Suprapubic skin (tissue), 4 donors: ENCODE measurements at regions not wholly inside any gene's neighbourhood (a gene's known extent, or its start where the extent isn't known, plus 50 kb on each side); places are given as distances from the start of the nearest gene placed in this dataset.

Experiments used
- DNase-seq, 2 donors: peaks; one replicate each; pipeline ENCODE4 v3.0.0-alpha.2; 2019; ENCODE audit warnings: low spot score in 2 of 2
- H3K27ac ChIP-seq: fragments of 200-600 bp; sonication (generic); one replicate; pipeline ENCODE4 v1.5.1; 2019
- H3K27me3 ChIP-seq: fragments of 200-600 bp; sonication (generic); one replicate; pipeline ENCODE4 v1.5.1; 2019
- H3K36me3 ChIP-seq: fragments of 200-600 bp; sonication (generic); one replicate; pipeline ENCODE4 v1.5.1; 2019
- H3K4me1 ChIP-seq: fragments of 200-600 bp; sonication (generic); one replicate; pipeline ENCODE4 v1.5.1; 2019
- H3K4me3 ChIP-seq: fragments of 200-600 bp; sonication (generic); one replicate; pipeline ENCODE4 v1.5.1; 2019; ENCODE audit warnings: mild to moderate bottlenecking
- H3K9me3 ChIP-seq: fragments of 200-600 bp; sonication (generic); one replicate; pipeline ENCODE4 v1.5.1; 2019
- EP300 ChIP-seq: sonication (generic); formaldehyde crosslinking; IDR thresholded peaks from one replicate; pipeline ENCODE4 v1.6.1; 2017; ENCODE audit warnings: antibody characterized with exemption
- POLR2A ChIP-seq, 2 donors: fragments of 450-650 bp; IDR thresholded peaks; one replicate each; pipeline ENCODE4 v1.6.1; 2017; ENCODE audit warnings: antibody characterized with exemption in 2 of 2, mild to moderate bottlenecking in 2 of 2, moderate library complexity in 2 of 2
- POLR2AphosphoS5 ChIP-seq, 3 donors: sonication (generic); formaldehyde crosslinking; IDR thresholded peaks; one replicate each; pipeline ENCODE4 v1.6.1; 2017; ENCODE audit warnings: antibody characterized with exemption in 3 of 3
- WGBS: methylation state at CpG from one replicate; pipeline ENCODE4 v1.1.5; 2018; 5-methylcytosine and 5-hydroxymethylcytosine counted together
- TF ChIP-seq, protein P1 (sequence below), 2 donors: fragments of 200-600 bp in 1 of 2; fragments of 450-650 bp in 1 of 2; sonication (generic) in 1 of 2; IDR thresholded peaks; one replicate each; pipeline ENCODE4 v1.5.1; 2016 to 2019; ENCODE audit warnings: antibody characterized with exemption in 2 of 2, mild to moderate bottlenecking in 1 of 2, moderate library complexity in 1 of 2

GRCh38 chr7:22025075-22025474 lies 79.4 kb upstream of the CDCA7L start:
- TF ChIP-seq POLR2AphosphoS5 (IDR thresholded peaks at IDR 0.05) = no peak
- no peak for TF ChIP-seq POLR2A (IDR thresholded peaks at IDR 0.05)
- TF ChIP-seq, protein P1, sequence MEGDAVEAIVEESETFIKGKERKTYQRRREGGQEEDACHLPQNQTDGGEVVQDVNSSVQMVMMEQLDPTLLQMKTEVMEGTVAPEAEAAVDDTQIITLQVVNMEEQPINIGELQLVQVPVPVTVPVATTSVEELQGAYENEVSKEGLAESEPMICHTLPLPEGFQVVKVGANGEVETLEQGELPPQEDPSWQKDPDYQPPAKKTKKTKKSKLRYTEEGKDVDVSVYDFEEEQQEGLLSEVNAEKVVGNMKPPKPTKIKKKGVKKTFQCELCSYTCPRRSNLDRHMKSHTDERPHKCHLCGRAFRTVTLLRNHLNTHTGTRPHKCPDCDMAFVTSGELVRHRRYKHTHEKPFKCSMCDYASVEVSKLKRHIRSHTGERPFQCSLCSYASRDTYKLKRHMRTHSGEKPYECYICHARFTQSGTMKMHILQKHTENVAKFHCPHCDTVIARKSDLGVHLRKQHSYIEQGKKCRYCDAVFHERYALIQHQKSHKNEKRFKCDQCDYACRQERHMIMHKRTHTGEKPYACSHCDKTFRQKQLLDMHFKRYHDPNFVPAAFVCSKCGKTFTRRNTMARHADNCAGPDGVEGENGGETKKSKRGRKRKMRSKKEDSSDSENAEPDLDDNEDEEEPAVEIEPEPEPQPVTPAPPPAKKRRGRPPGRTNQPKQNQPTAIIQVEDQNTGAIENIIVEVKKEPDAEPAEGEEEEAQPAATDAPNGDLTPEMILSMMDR (IDR thresholded peaks at IDR 0.05) = no peak
- no peak for TF ChIP-seq EP300
- Histone ChIP-seq H3K4me1 (no peaks in the 10 kb centered on the region), H3K27me3 (peaks cover 11% of the 10 kb centered on the region), H3K4me3 (no peak overlapping the region), H3K27ac (no peak overlapping the region), H3K9me3 (no peaks in the 10 kb centered on the region), H3K36me3 (no peaks in the 10 kb centered on the region)
- DNase-seq = no peak
- 97% methylated on average over 2 of the region's 2 CpGs for WGBS

GRCh38 chr7:22019931-22020330 lies 74.2 kb upstream of the CDCA7L start:
- peaks cover 5% of the 10 kb centered on the region for H3K27me3 ChIP-seq
- WGBS = 87% methylated on average over 3 of the region's 3 CpGs
- no peaks in the 10 kb centered on the region for H3K9me3 ChIP-seq
- no peaks in the 10 kb centered on the region for H3K36me3 ChIP-seq
- TF ChIP-seq EP300 (no peak), POLR2AphosphoS5 (IDR thresholded peaks at IDR 0.05) (no peak), POLR2A (IDR thresholded peaks at IDR 0.05) (no peak)
- TF ChIP-seq, protein P1 (IDR thresholded peaks at IDR 0.05) = no peak
- H3K4me3 ChIP-seq = no peak overlapping the region
- no peaks in the 10 kb centered on the region for H3K4me1 ChIP-seq
- H3K27ac ChIP-seq = no peak overlapping the region
- no peak for DNase-seq

DNA sequence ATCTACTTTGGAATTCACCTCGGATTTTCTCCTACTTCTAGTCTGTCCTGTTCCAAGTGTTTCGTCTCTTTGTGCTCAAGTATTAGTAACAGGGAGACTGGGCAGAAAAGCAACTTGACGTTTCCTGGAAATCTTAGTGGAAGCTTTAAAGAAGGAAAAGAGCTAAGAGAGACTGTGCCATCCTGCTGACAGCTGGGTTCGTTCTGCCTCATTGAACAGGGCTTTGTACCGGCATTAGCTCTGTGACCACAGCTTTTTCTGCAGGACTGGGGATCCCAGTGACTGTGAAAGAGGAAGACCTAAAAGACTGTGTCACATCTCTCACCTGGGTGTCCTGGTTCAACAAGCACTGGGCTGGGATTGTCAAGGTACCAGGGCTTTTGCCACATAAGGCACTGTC lies 70.8 kb upstream of the CDCA7L start:
- no peaks in the 10 kb centered on the region for H3K27me3 ChIP-seq
- H3K27ac ChIP-seq = no peak overlapping the region
- H3K4me1 ChIP-seq = no peaks in the 10 kb centered on the region
- 77% methylated on average over 5 of the region's 5 CpGs for WGBS
- no peaks in the 10 kb centered on the region for H3K36me3 ChIP-seq
- DNase-seq = no peak
- TF ChIP-seq EP300 (no peak), POLR2AphosphoS5 (IDR thresholded peaks at IDR 0.05) (no peak), POLR2A (IDR thresholded peaks at IDR 0.05) (no peak)
- TF ChIP-seq, protein P1 (IDR thresholded peaks at IDR 0.05) = no peak
- H3K9me3 ChIP-seq = no peaks in the 10 kb centered on the region
- no peak overlapping the region for H3K4me3 ChIP-seq

- no peak for TF ChIP-seq POLR2A (IDR thresholded peaks at IDR 0.05)
- DNase-seq = no peak
- Histone ChIP-seq H3K9me3 (no peaks in the 10 kb centered on the region), H3K27ac (no peak overlapping the region), H3K4me3 (no peak overlapping the region), H3K27me3 (no peaks in the 10 kb centered on the region), H3K36me3 (no peaks in the 10 kb centered on the region), H3K4me1 (no peaks in the 10 kb centered on the region)
- WGBS = 86% methylated on average over 4 of the region's 4 CpGs
These were observed 68.0 kb upstream of the CDCA7L start for GRCh38 chr7:22013711-22014110.

- no peaks in the 10 kb centered on the region for H3K36me3 ChIP-seq
- TF ChIP-seq, protein P1 (IDR thresholded peaks at IDR 0.05) = no peak
- TF ChIP-seq EP300 (no peak), POLR2AphosphoS5 (IDR thresholded peaks at IDR 0.05) (no peak), POLR2A (IDR thresholded peaks at IDR 0.05) (no peak)
- H3K27ac ChIP-seq = no peak overlapping the region
- no peaks in the 10 kb centered on the region for H3K27me3 ChIP-seq
- DNase-seq = no peak
- 72% methylated on average over 5 of the region's 5 CpGs for WGBS
- no peaks in the 10 kb centered on the region for H3K4me1 ChIP-seq
- no peaks in the 10 kb centered on the region for H3K9me3 ChIP-seq
- no peak overlapping the region for H3K4me3 ChIP-seq
These were observed 63.0 kb upstream of the CDCA7L start for GRCh38 chr7:22008683-22009082.

DNA sequence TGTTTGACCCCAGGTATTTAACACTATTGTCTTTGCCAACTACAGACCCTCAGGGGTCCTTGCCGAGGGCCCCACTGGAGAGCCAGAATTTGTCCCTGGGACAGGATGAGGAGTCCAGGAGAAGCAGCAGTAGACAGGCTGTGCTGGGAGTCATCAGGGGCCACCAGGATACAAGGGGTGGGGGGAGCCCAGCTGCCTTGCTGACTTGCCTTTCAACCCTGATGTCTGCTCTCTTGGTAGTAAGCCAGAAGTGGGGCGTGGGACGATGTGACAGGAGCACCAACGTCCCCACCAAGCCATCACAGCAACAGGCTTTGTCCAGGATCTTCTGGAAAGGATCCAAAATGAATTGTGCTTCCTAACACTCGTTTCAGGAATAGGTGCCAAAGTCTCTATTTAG lies 62.4 kb upstream of the CDCA7L start:
- TF ChIP-seq POLR2A (IDR thresholded peaks at IDR 0.05) (no peak), POLR2AphosphoS5 (IDR thresholded peaks at IDR 0.05) (no peak), EP300 (no peak)
- TF ChIP-seq, protein P1 (IDR thresholded peaks at IDR 0.05) = no peak
- H3K36me3 ChIP-seq = no peaks in the 10 kb centered on the region
- H3K4me3 ChIP-seq = no peak overlapping the region
- no peaks in the 10 kb centered on the region for H3K27me3 ChIP-seq
- no peak overlapping the region for H3K27ac ChIP-seq
- WGBS = 30% methylated on average over 2 of the region's 5 CpGs
- DNase-seq = no peak
- no peaks in the 10 kb centered on the region for H3K4me1 ChIP-seq
- H3K9me3 ChIP-seq = no peaks in the 10 kb centered on the region
